ENCODE measurements at regions not wholly inside any gene's neighbourhood (a gene's known extent, or its start where the extent isn't known, plus 50 kb on each side); places are given as distances from the start of the nearest gene placed in this dataset.

DNA sequence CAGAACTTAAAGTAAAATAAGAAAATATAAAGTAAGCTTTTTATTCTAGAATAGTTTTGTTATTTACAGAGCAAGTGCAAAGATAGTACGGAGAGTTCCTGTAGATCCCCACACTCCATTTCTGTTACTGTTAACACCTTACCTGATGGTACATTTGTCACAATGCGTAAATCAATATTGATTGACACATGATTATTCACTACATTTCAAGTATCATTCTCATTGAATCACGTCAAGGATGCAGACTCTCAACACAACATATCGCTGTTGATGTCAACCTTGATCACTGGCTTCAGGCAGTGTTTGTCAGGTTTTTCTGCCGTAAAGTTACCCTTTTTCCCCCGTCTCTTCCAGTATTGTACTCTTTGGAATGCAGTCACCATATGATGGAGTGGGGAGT lies 64.2 kb upstream of the WSCD1 start:
- Histone ChIP-seq H3K79me2 (ENCODE audit: insufficient read depth, low read length) (no peaks in the 10 kb centered on the region), H3K4me3 (ENCODE audit: low read depth in 1 of 2, low read length in 2 of 2) (no peak overlapping the region), H4K20me1 (ENCODE audit: insufficient read depth, low read length) (no peaks in the 10 kb centered on the region), H3K4me2 (ENCODE audit: insufficient read depth, low read length) (no peak overlapping the region), H3K4me1 (ENCODE audit: insufficient read depth, low read length) (no peaks in the 10 kb centered on the region), H3K9me3 (ENCODE audit: insufficient read depth, low read length, severe bottlenecking) (no peaks in the 10 kb centered on the region), H2AFZ (ENCODE audit: low read depth, low read length) (no peak overlapping the region), H3K27ac (ENCODE audit: low read length) (no peak overlapping the region), H3K27me3 (ENCODE audit: insufficient read depth, low read length, poor library complexity) (no peaks in the 10 kb centered on the region), H3K36me3 (ENCODE audit: insufficient read depth, low read length) (no peaks in the 10 kb centered on the region), H3K9ac (ENCODE audit: low read depth, low read length) (no peak overlapping the region)
- DNase-seq (no peak), ATAC-seq (ENCODE audit: insufficient read depth, low read depth) (no peak)
- TF ChIP-seq EZH2 (IDR thresholded peaks at IDR 0.05; ENCODE audit: borderline replicate concordance, low read depth, low read length, severe bottlenecking) (no peak), CTCF (IDR thresholded peaks at IDR 0.05; ENCODE audit: borderline replicate concordance, extremely low read depth, low read length, poor library complexity, severe bottlenecking) (no peak)

- Histone ChIP-seq H3K79me2 (ENCODE audit: insufficient read depth, low read length) (no peaks in the 10 kb centered on the region), H3K9ac (ENCODE audit: low read depth, low read length) (no peak overlapping the region), H4K20me1 (ENCODE audit: insufficient read depth, low read length) (no peaks in the 10 kb centered on the region), H3K4me3 (ENCODE audit: low read depth in 1 of 2, low read length in 2 of 2) (no peak overlapping the region), H3K27ac (ENCODE audit: low read length) (no peak overlapping the region), H3K4me2 (ENCODE audit: insufficient read depth, low read length) (no peak overlapping the region), H3K9me3 (ENCODE audit: insufficient read depth, low read length, severe bottlenecking) (no peaks in the 10 kb centered on the region), H3K36me3 (ENCODE audit: insufficient read depth, low read length) (no peaks in the 10 kb centered on the region), H2AFZ (ENCODE audit: low read depth, low read length) (no peak overlapping the region), H3K4me1 (ENCODE audit: insufficient read depth, low read length) (no peaks in the 10 kb centered on the region), H3K27me3 (ENCODE audit: insufficient read depth, low read length, poor library complexity) (peaks cover 5% of the 10 kb centered on the region)
- ATAC-seq (ENCODE audit: insufficient read depth, low read depth): no peak
- TF ChIP-seq CTCF (IDR thresholded peaks at IDR 0.05; ENCODE audit: borderline replicate concordance, extremely low read depth, low read length, poor library complexity, severe bottlenecking): no peak
- no peak for TF ChIP-seq EZH2 (IDR thresholded peaks at IDR 0.05; ENCODE audit: borderline replicate concordance, low read depth, low read length, severe bottlenecking)
- DNase-seq: no peak
Measured at GRCh38 chr17:6011206-6011605, 59.0 kb upstream of the WSCD1 start.

DNA sequence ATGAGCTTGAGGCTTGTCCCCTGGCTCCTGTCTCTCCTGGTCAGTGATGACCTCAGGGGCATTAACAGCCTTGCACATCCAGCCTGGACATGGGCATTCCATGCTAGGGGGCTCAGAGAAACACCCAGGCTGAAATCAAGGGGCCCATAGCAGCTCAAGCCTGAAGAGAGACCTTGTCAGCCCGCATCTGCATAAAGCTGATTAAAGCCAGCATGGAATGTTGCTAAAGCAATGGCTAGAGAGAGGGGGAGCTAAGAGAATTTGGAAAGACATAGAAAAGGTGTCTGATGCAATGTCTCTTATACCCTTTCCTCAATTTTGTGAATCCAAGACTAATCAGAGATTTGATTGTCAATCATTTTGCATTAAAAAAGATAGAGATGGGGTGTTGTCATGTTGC lies 51.4 kb upstream of the WSCD1 start:
- Histone ChIP-seq H3K4me3 (ENCODE audit: low read depth in 1 of 2, low read length in 2 of 2) (no peak overlapping the region), H3K9ac (ENCODE audit: low read depth, low read length) (no peak overlapping the region), H3K9me3 (ENCODE audit: insufficient read depth, low read length, severe bottlenecking) (no peaks in the 10 kb centered on the region), H2AFZ (ENCODE audit: low read depth, low read length) (no peak overlapping the region), H4K20me1 (ENCODE audit: insufficient read depth, low read length) (no peaks in the 10 kb centered on the region), H3K27ac (ENCODE audit: low read length) (no peak overlapping the region), H3K4me1 (ENCODE audit: insufficient read depth, low read length) (no peaks in the 10 kb centered on the region), H3K36me3 (ENCODE audit: insufficient read depth, low read length) (no peaks in the 10 kb centered on the region), H3K27me3 (ENCODE audit: insufficient read depth, low read length, poor library complexity) (no peaks in the 10 kb centered on the region), H3K79me2 (ENCODE audit: insufficient read depth, low read length) (no peaks in the 10 kb centered on the region), H3K4me2 (ENCODE audit: insufficient read depth, low read length) (no peak overlapping the region)
- ATAC-seq (ENCODE audit: insufficient read depth, low read depth): no peak
- TF ChIP-seq CTCF (IDR thresholded peaks at IDR 0.05; ENCODE audit: borderline replicate concordance, extremely low read depth, low read length, poor library complexity, severe bottlenecking) (no peak), EZH2 (IDR thresholded peaks at IDR 0.05; ENCODE audit: borderline replicate concordance, low read depth, low read length, severe bottlenecking) (no peak)
- DNase-seq: no peak

GRCh38 chr17:6019959-6020358 lies 50.2 kb upstream of the WSCD1 start:
- Histone ChIP-seq H2AFZ (ENCODE audit: low read depth, low read length) (no peak overlapping the region), H3K9me3 (ENCODE audit: insufficient read depth, low read length, severe bottlenecking) (no peaks in the 10 kb centered on the region)

More at GRCh38 chr17:6019959-6020358, 50.2 kb upstream of the WSCD1 start:
- no peak for ATAC-seq (ENCODE audit: insufficient read depth, low read depth)
- Histone ChIP-seq H3K27ac (ENCODE audit: low read length) (no peak overlapping the region), H3K27me3 (ENCODE audit: insufficient read depth, low read length, poor library complexity) (no peaks in the 10 kb centered on the region), H3K4me3 (ENCODE audit: low read depth in 1 of 2, low read length in 2 of 2) (no peak overlapping the region), H3K4me2 (ENCODE audit: insufficient read depth, low read length) (no peak overlapping the region), H3K4me1 (ENCODE audit: insufficient read depth, low read length) (no peaks in the 10 kb centered on the region), H4K20me1 (ENCODE audit: insufficient read depth, low read length) (no peaks in the 10 kb centered on the region), H3K79me2 (ENCODE audit: insufficient read depth, low read length) (no peaks in the 10 kb centered on the region), H3K36me3 (ENCODE audit: insufficient read depth, low read length) (no peaks in the 10 kb centered on the region), H3K9ac (ENCODE audit: low read depth, low read length) (no peak overlapping the region)
- no peak for DNase-seq
- TF ChIP-seq EZH2 (IDR thresholded peaks at IDR 0.05; ENCODE audit: borderline replicate concordance, low read depth, low read length, severe bottlenecking) (no peak), CTCF (IDR thresholded peaks at IDR 0.05; ENCODE audit: borderline replicate concordance, extremely low read depth, low read length, poor library complexity, severe bottlenecking) (no peak)
